OCI-LY7 (cell line): ENCODE measurements at regions not wholly inside any gene's neighbourhood (a gene's known extent, or its start where the extent isn't known, plus 50 kb on each side); places are given as distances from the start of the nearest gene placed in this dataset.
A peak's percentile ranks its signal among the peaks of the same experiment; 100 is the strongest.

ENCODE experiments used
- BruUV-seq: library from RNA; stranded (reverse); fragments of 400-500 nt; replicated peaks from 2 replicates; lab custom pipeline; 2021; lab: Mats Ljungman, UMichigan
- CTCF ChIA-PET: fragments of 300-600 bp; sonication (Branson Sonifier 250); formaldehyde crosslinking; loops from one replicate; lab custom pipeline; 2022; ENCODE audit warnings: antibody characterized with exemption; ENCODE audit not compliant: unreplicated experiment; lab: Charles Lee
- POLR2A ChIA-PET: fragments of 300-600 bp; sonication (Branson Sonifier 250); formaldehyde crosslinking; loops from one replicate; lab custom pipeline; 2022; ENCODE audit warnings: antibody characterized with exemption; lab: Charles Lee
- DNase-seq: peaks from one replicate; pipeline ENCODE4 v3.0.0-alpha.2; 2015; ENCODE audit warnings: low spot score
- H2AFZ ChIP-seq: fragments of 200-600 bp; sonication (generic), shearing (Covaris generic); 2 replicates; pipeline ENCODE4 v1.6.1; 2014; ENCODE audit warnings: mild to moderate bottlenecking, antibody characterized with exemption, low read length, moderate library complexity
- H3K27ac ChIP-seq: fragments of 200-600 bp; sonication (generic); 2 replicates; pipeline ENCODE4 v1.5.1; 2014; ENCODE audit warnings: mixed run types, low read depth, mild to moderate bottlenecking, moderate library complexity, low read length, inconsistent platforms; ENCODE audit not compliant: poor library complexity, severe bottlenecking
- H3K36me3 ChIP-seq: fragments of 200-600 bp; sonication (generic); 2 replicates; pipeline ENCODE4 v1.6.1; 2014; ENCODE audit warnings: mild to moderate bottlenecking, antibody characterized with exemption, low read length, moderate library complexity, mixed read lengths; ENCODE audit not compliant: insufficient read depth
- H3K4me1 ChIP-seq: fragments of 200-600 bp; sonication (generic); 2 replicates; pipeline ENCODE4 v1.5.1; 2014; ENCODE audit warnings: mild to moderate bottlenecking, low read length; ENCODE audit not compliant: insufficient read depth, poor library complexity, severe bottlenecking
- H3K4me2 ChIP-seq: fragments of 200-600 bp; sonication (generic); 2 replicates; pipeline ENCODE4 v1.6.1; 2014; ENCODE audit warnings: mild to moderate bottlenecking, low read length
- H3K4me3 ChIP-seq: fragments of 200-600 bp; sonication (generic); 2 replicates; pipeline ENCODE4 v1.5.1; 2014; ENCODE audit warnings: mild to moderate bottlenecking, low read depth, low read length; ENCODE audit not compliant: poor library complexity, severe bottlenecking
- H3K79me2 ChIP-seq: fragments of 200-600 bp; sonication (generic); 2 replicates; pipeline ENCODE4 v1.6.1; 2016; ENCODE audit warnings: low read depth, mild to moderate bottlenecking, low read length, moderate library complexity, mixed read lengths; ENCODE audit not compliant: insufficient read depth
- H3K9me2 ChIP-seq: fragments of 200-600 bp; sonication (generic); 2 replicates; pipeline ENCODE4 v1.6.1; 2016; ENCODE audit warnings: mild to moderate bottlenecking, low read length, mixed read lengths; ENCODE audit not compliant: insufficient read depth
- H3K9me3 ChIP-seq: fragments of 200-600 bp; sonication (generic); 2 replicates; pipeline ENCODE4 v1.6.1; 2014; ENCODE audit warnings: mild to moderate bottlenecking, mixed run types, low read length, mixed read lengths
- H4K20me1 ChIP-seq: fragments of 200-600 bp; sonication (generic); 2 replicates; pipeline ENCODE4 v1.6.1; 2014; ENCODE audit warnings: mild to moderate bottlenecking, antibody characterized with exemption, low read length, moderate library complexity, mixed read lengths; ENCODE audit not compliant: insufficient read depth
- CTCF ChIP-seq: fragments of 200-600 bp; sonication (generic); conservative IDR thresholded peaks from 2 replicates; pipeline ENCODE4 v1.5.1; 2014; ENCODE audit warnings: mild to moderate bottlenecking, antibody characterized with exemption, low read length, moderate library complexity, mixed read lengths
- EZH2phosphoT487 ChIP-seq: fragments of 200-600 bp; sonication (generic); IDR thresholded peaks from 2 replicates; pipeline ENCODE4 v1.6.1; 2018; ENCODE audit warnings: low read depth, borderline replicate concordance, mild to moderate bottlenecking, mixed run types, antibody characterized with exemption, low read length, moderate library complexity, mixed read lengths
- intact Hi-C: fragments of 100-400 bp; cut with micrococcal nuclease; formaldehyde crosslinking; loops from one replicate; pipeline ENCODE4 v1.10.0; 2022; ENCODE audit not compliant: unreplicated experiment

DNA sequence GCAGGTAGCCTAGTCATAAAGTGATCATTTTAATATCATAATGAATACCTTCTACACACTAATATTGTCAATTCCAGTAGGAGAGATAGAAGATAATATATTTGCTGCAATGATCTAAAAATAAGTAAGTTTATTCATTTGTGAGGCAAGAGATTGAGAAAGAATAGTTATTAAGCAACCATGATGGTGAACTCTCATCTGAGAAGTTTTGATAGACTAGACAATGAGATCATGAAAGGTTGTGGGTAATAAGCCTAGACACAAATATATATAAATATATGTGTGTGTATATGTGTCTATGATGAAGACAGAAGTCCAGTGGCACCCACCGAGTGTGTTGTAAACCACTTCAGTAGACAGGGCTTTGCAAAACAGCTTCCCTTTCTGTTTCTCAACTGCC is 181.0 kb upstream of the CHST9 start:
- H3K36me3 ChIP-seq, result no peaks in the 10 kb centered on the region
- DNase-seq, result no peak
- CTCF ChIA-PET, result no interaction called here
- POLR2A ChIA-PET, result no interaction called here
- no TSS peak for BruUV-seq
- H3K9me3 ChIP-seq, result no peaks in the 10 kb centered on the region
- no peak overlapping the region for H2AFZ ChIP-seq
- TF ChIP-seq CTCF (no peak), EZH2phosphoT487 (no peak)
- H3K79me2 ChIP-seq, result no peaks in the 10 kb centered on the region
- H3K27ac ChIP-seq, result no peak overlapping the region
- H3K4me3 ChIP-seq, result no peak overlapping the region
- intact Hi-C loops, result no loop called here
- H3K4me1 ChIP-seq, result no peaks in the 10 kb centered on the region
- H4K20me1 ChIP-seq, result no peaks in the 10 kb centered on the region
- no peak overlapping the region for H3K4me2 ChIP-seq
- H3K9me2 ChIP-seq, result no peaks in the 10 kb centered on the region

- Histone ChIP-seq H4K20me1 (no peaks in the 10 kb centered on the region), H3K36me3 (no peaks in the 10 kb centered on the region), H3K4me3 (no peak overlapping the region), H3K9me2 (no peaks in the 10 kb centered on the region), H3K4me1 (no peaks in the 10 kb centered on the region), H3K27ac (no peak overlapping the region), H2AFZ (no peak overlapping the region), H3K4me2 (no peak overlapping the region), H3K9me3 (no peaks in the 10 kb centered on the region), H3K79me2 (no peaks in the 10 kb centered on the region)
- POLR2A ChIA-PET, result no interaction called here
- intact Hi-C loops, result no loop called here
- CTCF ChIA-PET, result no interaction called here
- DNase-seq, result peak; percentile 4
- BruUV-seq, result no TSS peak
- TF ChIP-seq EZH2phosphoT487 (no peak), CTCF (peak; percentile 65)
Measured at GRCh38 chr18:27363872-27364271, 178.8 kb upstream of the CHST9 start.

- no peaks in the 10 kb centered on the region for H3K9me3 ChIP-seq
- no peak overlapping the region for H3K4me3 ChIP-seq
- H3K4me2 ChIP-seq, result no peak overlapping the region
- H4K20me1 ChIP-seq, result no peaks in the 10 kb centered on the region
- no peaks in the 10 kb centered on the region for H3K9me2 ChIP-seq
- DNase-seq, result no peak
- H2AFZ ChIP-seq, result no peak overlapping the region
- no peaks in the 10 kb centered on the region for H3K79me2 ChIP-seq
- no peaks in the 10 kb centered on the region for H3K4me1 ChIP-seq
- intact Hi-C loops, result no loop called here
- POLR2A ChIA-PET, result no interaction called here
- no peak for TF ChIP-seq CTCF
- TF ChIP-seq EZH2phosphoT487, result no peak
- H3K36me3 ChIP-seq, result no peaks in the 10 kb centered on the region
- no peak overlapping the region for H3K27ac ChIP-seq
- no TSS peak for BruUV-seq
- CTCF ChIA-PET, result no interaction called here
Measured at GRCh38 chr18:27361477-27361876, 176.4 kb upstream of the CHST9 start.
